Caco-2 (cell line): ENCODE measurements at regions not wholly inside any gene's neighbourhood (a gene's known extent, or its start where the extent isn't known, plus 50 kb on each side); places are given as distances from the start of the nearest gene placed in this dataset.

Experiments used
- BruUV-seq: library from RNA; stranded (reverse); fragments of 400-500 nt; replicated peaks from 2 replicates; lab custom pipeline; 2021; lab: Mats Ljungman, UMichigan
- CTCF ChIA-PET: fragments of 300-600 bp; sonication (Branson Sonifier 250); formaldehyde crosslinking; loops from one replicate; lab custom pipeline; 2022; ENCODE audit warnings: antibody characterized with exemption; lab: Charles Lee
- POLR2A ChIA-PET: fragments of 300-600 bp; sonication (Branson Sonifier 250); formaldehyde crosslinking; loops from one replicate; lab custom pipeline; 2022; ENCODE audit warnings: antibody characterized with exemption; lab: Charles Lee
- DNase-seq, 2 experiments: peaks; one replicate each; pipeline versions ENCODE4 v3.0.0 to v3.0.0-alpha.2; 2020 to 2022
- H3K27me3 ChIP-seq: replicated peaks from 2 replicates; pipeline ENCODE4 v1.6.0; 2011; ENCODE audit warnings: low read length; ENCODE audit not compliant: control insufficient read depth, insufficient read depth
- H3K36me3 ChIP-seq: 2 replicates; pipeline ENCODE4 v1.5.1; 2011; ENCODE audit warnings: low read length; ENCODE audit not compliant: control insufficient read depth, insufficient read depth
- H3K4me1 ChIP-seq: fragments of 250-450 bp; sonication (Bioruptor Pico); 2 replicates; pipeline ENCODE4 v1.5.1; 2020; ENCODE audit warnings: mild to moderate bottlenecking
- H3K4me3 ChIP-seq: 2 replicates; pipeline ENCODE4 v1.5.1; 2011; ENCODE audit warnings: low read depth, mild to moderate bottlenecking, control low read depth, low read length
- H3K9me3 ChIP-seq: fragments of 250-450 bp; sonication (Bioruptor Pico); 2 replicates; pipeline ENCODE4 v1.5.1; 2020; ENCODE audit warnings: mild to moderate bottlenecking, moderate library complexity
- H3K27ac Mint-ChIP-seq: one replicate; pipeline ENCODE4 v1.8.0; 2022; ENCODE audit warnings: mixed read lengths; ENCODE audit not compliant: unreplicated experiment
- H3K27me3 Mint-ChIP-seq: one replicate; pipeline ENCODE4 v1.8.0; 2022; ENCODE audit warnings: mixed read lengths; ENCODE audit not compliant: insufficient read depth, unreplicated experiment
- H3K36me3 Mint-ChIP-seq: one replicate; pipeline ENCODE4 v1.8.0; 2022; ENCODE audit warnings: mild to moderate bottlenecking, mixed read lengths; ENCODE audit not compliant: insufficient read depth, unreplicated experiment
- H3K4me1 Mint-ChIP-seq: one replicate; pipeline ENCODE4 v1.8.0; 2022; ENCODE audit warnings: low read depth, mixed read lengths; ENCODE audit not compliant: unreplicated experiment
- H3K4me3 Mint-ChIP-seq: one replicate; pipeline ENCODE4 v1.8.0; 2022; ENCODE audit warnings: mild to moderate bottlenecking, moderate library complexity, mixed read lengths; ENCODE audit not compliant: unreplicated experiment
- H3K9me3 Mint-ChIP-seq: one replicate; pipeline ENCODE4 v1.8.0; 2022; ENCODE audit warnings: mixed read lengths; ENCODE audit not compliant: unreplicated experiment
- intact Hi-C: fragments of 100-400 bp; cut with micrococcal nuclease; formaldehyde crosslinking; loops from one replicate; pipeline ENCODE4 v1.10.0; 2022; ENCODE audit not compliant: unreplicated experiment
- TF ChIP-seq, protein P1 (sequence below), 2 experiments: fragments of 200-600 bp in 1 of 2; IDR thresholded peaks; 1 replicate in 1 of 2; 2 replicates in 1 of 2; pipeline versions ENCODE4 v1.5.1 to v1.8.0; 2011 to 2022; ENCODE audit warnings: antibody characterized with exemption in 1 of 2, control low read depth in 1 of 2, inconsistent platforms in 1 of 2, low read depth in 1 of 2, low read length in 1 of 2, mild to moderate bottlenecking in 1 of 2, moderate library complexity in 1 of 2; ENCODE audit not compliant: insufficient read depth in 1 of 2, severe bottlenecking in 1 of 2, unreplicated experiment in 1 of 2

DNA sequence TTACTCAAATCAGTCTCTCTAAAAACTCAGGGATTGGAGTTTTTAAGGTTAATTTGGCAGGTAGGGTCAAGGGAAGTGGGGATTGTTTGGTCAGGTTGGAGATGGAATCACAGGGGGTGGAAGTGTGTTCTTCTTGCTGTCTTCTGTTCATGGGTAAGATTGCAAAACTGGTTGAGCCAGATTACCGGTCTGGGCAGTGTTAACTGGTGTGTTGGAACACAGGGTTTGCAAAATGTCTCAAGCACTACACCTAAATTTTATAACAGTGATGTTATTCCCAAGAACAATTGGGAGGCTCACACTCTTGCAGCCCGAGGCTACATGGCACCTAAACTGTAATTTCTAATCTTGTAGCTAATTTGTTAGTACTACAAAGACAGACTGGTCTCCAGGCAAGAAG, 425.4 kb downstream of the PLOD2 start:
- TF ChIP-seq, protein P1, sequence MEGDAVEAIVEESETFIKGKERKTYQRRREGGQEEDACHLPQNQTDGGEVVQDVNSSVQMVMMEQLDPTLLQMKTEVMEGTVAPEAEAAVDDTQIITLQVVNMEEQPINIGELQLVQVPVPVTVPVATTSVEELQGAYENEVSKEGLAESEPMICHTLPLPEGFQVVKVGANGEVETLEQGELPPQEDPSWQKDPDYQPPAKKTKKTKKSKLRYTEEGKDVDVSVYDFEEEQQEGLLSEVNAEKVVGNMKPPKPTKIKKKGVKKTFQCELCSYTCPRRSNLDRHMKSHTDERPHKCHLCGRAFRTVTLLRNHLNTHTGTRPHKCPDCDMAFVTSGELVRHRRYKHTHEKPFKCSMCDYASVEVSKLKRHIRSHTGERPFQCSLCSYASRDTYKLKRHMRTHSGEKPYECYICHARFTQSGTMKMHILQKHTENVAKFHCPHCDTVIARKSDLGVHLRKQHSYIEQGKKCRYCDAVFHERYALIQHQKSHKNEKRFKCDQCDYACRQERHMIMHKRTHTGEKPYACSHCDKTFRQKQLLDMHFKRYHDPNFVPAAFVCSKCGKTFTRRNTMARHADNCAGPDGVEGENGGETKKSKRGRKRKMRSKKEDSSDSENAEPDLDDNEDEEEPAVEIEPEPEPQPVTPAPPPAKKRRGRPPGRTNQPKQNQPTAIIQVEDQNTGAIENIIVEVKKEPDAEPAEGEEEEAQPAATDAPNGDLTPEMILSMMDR (IDR thresholded peaks at IDR 0.05; ENCODE audit: insufficient read depth in 1 of 2, low read depth in 1 of 2, low read length in 1 of 2, severe bottlenecking in 1 of 2, unreplicated experiment in 1 of 2), result no peak
- Mint-ChIP-seq H3K36me3 (no peaks in the 10 kb centered on the region), H3K9me3 (no peaks in the 10 kb centered on the region), H3K27me3 (no peaks in the 10 kb centered on the region), H3K27ac (no peak overlapping the region), H3K4me1 (no peaks in the 10 kb centered on the region), H3K4me3 (no peak overlapping the region)
- Histone ChIP-seq H3K9me3 (no peaks in the 10 kb centered on the region), H3K36me3 (no peaks in the 10 kb centered on the region), H3K27me3 (no peaks in the 10 kb centered on the region), H3K4me1 (no peaks in the 10 kb centered on the region), H3K4me3 (no peak overlapping the region)
- intact Hi-C loops, result no loop called here
- no peak for DNase-seq
- ChIA-PET CTCF (no interaction called here), POLR2A (no interaction called here)
- BruUV-seq, result no TSS peak

DNA sequence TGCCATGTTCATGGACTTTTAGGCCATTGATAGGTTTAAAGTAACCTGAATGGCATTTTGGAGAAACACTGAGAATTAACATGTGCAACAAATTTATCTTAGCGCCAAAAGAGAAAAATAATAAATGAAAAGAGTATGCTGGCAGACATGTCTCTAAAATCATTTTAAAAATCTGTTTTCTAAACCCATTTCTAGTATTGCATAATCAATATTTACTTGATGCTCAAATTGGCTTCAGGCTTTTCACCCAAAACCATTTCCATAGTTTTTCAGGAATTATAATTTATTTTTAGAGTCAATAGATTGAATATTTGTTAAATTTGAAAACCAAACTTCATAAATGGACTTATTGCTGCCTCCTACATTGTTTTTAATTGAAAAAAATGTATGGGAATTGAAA, 423.0 kb downstream of the PLOD2 start:
- H3K4me3 Mint-ChIP-seq, result no peak overlapping the region
- Histone ChIP-seq H3K36me3 (no peaks in the 10 kb centered on the region), H3K9me3 (no peaks in the 10 kb centered on the region), H3K27me3 (no peaks in the 10 kb centered on the region), H3K4me1 (no peaks in the 10 kb centered on the region), H3K4me3 (no peak overlapping the region)
- ChIA-PET CTCF (no interaction called here), POLR2A (no interaction called here)
- DNase-seq, result no peak
- H3K27me3 Mint-ChIP-seq, result no peaks in the 10 kb centered on the region
- TF ChIP-seq, protein P1 (IDR thresholded peaks at IDR 0.05; ENCODE audit: insufficient read depth in 1 of 2, low read depth in 1 of 2, low read length in 1 of 2, severe bottlenecking in 1 of 2, unreplicated experiment in 1 of 2), result no peak
- intact Hi-C loops, result no loop called here
- H3K27ac Mint-ChIP-seq, result no peak overlapping the region
- BruUV-seq, result no TSS peak
- H3K36me3 Mint-ChIP-seq, result no peaks in the 10 kb centered on the region
- H3K4me1 Mint-ChIP-seq, result no peaks in the 10 kb centered on the region
- no peaks in the 10 kb centered on the region for H3K9me3 Mint-ChIP-seq

- Histone ChIP-seq H3K9me3 (no peaks in the 10 kb centered on the region), H3K27me3 (no peaks in the 10 kb centered on the region), H3K36me3 (no peaks in the 10 kb centered on the region), H3K4me1 (no peaks in the 10 kb centered on the region), H3K4me3 (no peak overlapping the region)
- no peak for DNase-seq
- BruUV-seq, result no TSS peak
- no peak overlapping the region for H3K4me3 Mint-ChIP-seq
- H3K36me3 Mint-ChIP-seq, result no peaks in the 10 kb centered on the region
- POLR2A ChIA-PET, result no interaction called here
- H3K9me3 Mint-ChIP-seq, result no peaks in the 10 kb centered on the region
- TF ChIP-seq, protein P1 (IDR thresholded peaks at IDR 0.05; ENCODE audit: insufficient read depth in 1 of 2, low read depth in 1 of 2, low read length in 1 of 2, severe bottlenecking in 1 of 2, unreplicated experiment in 1 of 2), result no peak
- CTCF ChIA-PET, result no interaction called here
- intact Hi-C loops, result no loop called here
- no peaks in the 10 kb centered on the region for H3K4me1 Mint-ChIP-seq
- no peak overlapping the region for H3K27ac Mint-ChIP-seq
- no peaks in the 10 kb centered on the region for H3K27me3 Mint-ChIP-seq
Measured at GRCh38 chr3:145739926-145740325, 421.1 kb downstream of the PLOD2 start.
